ENCODE measurements at regions not wholly inside any gene's neighbourhood (a gene's known extent, or its start where the extent isn't known, plus 50 kb on each side); places are given as distances from the start of the nearest gene placed in this dataset.

GRCh38 chr2:80893711-80894110 lies 589.2 kb upstream of the LRRTM1 start:
- no peak for ATAC-seq

GRCh38 chr2:80889009-80889408 lies 584.5 kb upstream of the LRRTM1 start:
- ATAC-seq = no peak

DNA sequence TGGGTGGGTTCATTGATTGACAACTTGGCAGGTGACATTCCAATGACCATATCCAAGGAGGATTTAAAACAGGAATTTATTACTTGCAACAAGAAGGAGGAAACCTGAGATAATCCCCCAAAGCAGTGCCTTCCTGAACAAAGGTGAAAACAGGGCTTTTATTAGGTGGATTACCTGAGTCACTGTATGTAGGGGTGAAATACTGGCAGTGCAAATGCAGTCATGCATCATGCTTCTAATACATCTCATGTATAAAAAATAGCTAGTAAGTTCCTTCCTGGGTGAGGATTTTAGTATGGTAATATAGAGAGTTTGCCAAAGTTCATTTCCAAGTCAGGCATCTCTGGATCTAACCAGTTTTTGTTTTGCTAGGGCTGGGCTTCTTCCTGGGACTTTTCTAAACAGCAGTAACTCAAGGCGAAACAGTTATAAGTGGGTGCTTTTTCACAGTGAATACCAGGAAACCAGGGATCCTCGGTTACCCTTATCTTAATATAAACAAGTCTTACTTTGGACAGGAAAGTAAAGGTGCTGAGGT lies 583.4 kb upstream of the LRRTM1 start:
- peak; percentile 66 for ATAC-seq

DNA sequence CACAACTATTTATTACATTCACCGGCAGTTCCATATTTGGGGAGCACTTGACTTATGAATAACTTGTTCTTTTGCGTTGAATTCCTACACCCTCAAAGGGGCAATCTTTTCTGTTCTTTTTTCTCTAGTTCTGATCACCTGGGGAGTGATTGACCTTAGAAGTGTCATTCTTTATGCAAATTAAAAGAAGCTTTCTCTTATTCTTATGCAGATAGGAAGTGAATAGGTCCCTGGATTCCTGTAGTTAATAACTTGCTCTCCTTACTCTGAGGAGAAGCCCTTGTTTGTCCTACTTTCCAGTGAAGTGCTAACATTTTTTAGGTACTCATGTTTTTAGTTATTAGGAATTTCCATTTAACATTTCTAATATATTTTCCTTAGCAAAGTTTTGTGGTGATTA lies 569.8 kb upstream of the LRRTM1 start:
- no peak for ATAC-seq

DNA sequence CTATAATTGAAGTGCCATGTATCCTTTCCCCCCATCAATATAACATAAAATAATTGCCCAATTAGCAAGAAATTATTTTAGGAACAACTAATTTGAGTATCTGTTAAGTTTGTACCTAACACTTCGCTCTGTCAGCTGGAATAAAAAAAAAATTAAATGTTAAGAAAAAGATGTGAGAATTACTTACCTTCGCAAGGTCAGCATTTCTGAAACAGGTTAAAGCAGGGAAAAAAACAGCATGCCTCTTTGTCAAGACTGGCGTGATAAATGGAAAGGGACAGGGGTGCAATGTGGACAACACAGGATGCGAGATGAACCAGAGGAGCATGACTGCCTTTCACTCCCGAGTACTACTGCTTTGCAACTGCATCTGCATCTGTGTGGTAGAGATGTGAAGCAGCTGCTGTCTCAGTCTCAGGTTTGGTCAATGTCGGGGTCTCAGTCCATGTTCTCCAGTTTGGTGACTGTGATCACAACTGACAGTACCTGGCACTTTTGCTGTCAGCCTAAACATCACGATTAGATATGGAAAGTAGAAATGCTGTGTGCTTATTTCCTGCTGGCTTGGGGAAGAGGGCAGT lies 565.4 kb upstream of the LRRTM1 start:
- no peak for ATAC-seq

- no peak for ATAC-seq
These were observed 558.7 kb upstream of the LRRTM1 start for GRCh38 chr2:80863147-80863714.

GRCh38 chr2:80858965-80859364 lies 554.4 kb upstream of the LRRTM1 start:
- no peak for ATAC-seq

DNA sequence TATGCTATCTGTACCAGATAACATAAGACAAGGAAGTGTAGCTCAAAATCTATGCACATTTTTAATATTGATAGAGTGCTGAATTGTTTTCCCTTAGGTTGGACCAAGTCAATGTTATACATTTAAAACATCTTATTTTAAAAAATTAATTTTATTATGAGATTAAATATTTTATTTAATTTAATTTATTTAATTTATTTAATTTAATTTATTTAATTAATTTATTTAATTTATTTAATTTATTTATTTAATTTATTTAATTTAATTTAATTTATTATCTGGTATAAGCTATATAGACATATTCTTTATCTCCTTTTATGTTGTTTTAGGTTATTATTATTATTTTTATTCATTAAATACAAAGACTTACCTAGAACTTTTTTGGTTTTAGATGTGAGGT lies 551.7 kb upstream of the LRRTM1 start:
- ATAC-seq = no peak

DNA sequence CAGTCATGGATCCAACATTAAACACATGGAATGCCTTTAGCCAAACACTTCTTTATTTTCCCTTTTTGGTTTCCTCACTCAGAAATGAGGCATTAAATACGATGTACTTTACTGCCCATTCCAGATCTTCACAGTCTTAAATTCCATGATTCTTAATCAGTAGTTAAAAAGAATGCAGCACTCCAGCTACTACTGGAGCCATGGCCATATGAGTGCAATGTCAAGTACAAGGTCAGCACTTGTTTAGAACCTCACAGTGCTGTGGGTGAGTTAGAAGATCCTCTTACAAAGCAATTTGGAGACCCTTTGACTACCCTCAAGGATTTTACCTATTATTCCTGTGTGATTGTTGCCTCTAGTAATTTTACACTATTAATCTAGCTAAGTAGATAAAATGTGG lies 550.3 kb upstream of the LRRTM1 start:
- no peak for ATAC-seq

DNA sequence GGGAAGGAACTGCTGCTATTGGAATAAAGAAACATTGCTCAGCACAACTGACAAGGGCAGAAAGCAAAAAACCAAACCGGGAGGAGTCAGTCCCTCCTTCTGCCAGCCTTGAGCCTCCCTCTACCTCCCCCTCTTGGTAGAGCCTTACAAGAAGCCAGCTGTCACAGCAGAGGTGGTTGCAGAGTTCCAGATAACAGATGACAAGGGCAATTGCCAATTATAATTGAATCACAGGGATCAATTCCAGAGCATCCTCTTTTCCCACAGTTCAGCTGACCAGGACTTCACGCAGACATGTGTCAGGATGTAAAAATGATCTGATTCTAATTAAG lies 548.2 kb upstream of the LRRTM1 start:
- no peak for ATAC-seq

- no peak for ATAC-seq
These were observed 547.7 kb upstream of the LRRTM1 start for GRCh38 chr2:80852079-80852807.

DNA sequence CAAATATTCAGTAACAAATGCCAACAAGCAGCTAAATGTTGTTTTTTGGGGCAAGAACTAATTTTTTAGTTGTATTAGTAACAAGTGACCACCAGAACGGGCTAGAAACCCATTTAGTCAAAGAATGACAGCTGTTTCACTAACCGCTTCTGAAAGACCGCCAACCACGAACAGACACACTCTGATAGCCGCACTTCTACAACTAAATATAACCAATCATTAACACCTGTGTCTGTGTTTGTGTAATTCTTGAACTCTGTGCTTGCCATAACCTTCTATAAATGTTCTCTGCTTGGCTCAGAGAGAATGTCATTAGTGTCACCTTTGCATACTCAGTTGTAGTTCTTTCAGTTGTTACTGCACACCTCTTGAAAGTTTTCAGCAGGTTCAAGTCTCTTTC lies 526.3 kb upstream of the LRRTM1 start:
- no peak for ATAC-seq

DNA sequence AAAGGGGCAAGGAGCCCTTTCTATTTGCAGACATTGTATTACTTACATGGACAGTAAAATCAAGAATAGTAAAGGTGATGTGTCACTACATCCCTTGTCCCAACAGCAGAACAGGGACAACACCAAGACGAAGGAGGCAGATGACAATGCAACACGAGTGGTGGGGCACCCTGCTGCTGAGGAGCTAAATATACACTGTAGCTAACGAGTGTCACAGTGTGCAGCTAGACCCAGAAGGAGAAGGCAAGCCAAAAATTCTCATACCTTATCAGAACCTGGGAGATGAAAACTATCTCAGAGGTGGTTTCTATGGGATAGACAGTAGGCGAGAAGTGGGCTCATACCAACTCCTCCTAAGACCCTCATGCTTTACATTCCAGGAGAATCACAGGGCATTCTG lies 518.4 kb upstream of the LRRTM1 start:
- no peak for ATAC-seq

DNA sequence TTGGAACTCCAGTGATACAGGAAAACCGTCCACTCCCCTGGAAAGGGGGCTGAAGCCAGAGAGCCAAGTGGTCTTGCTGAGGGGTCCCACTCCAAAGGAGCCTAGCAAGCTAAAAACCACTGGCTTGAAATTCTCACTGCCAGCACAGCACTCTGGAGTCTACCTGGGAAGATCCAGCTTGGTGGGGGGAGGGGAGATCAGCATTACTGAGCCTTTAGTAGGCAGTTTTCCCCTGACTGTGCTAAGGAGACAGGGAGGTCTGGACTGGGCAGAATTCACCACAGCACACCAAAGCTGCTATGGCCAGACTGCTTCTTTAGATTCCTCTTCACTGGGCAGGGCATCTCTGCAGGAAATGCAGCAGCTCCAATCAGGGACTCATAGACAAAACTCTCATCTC lies 510.7 kb upstream of the LRRTM1 start:
- ATAC-seq = no peak

- ATAC-seq = no peak
These were observed 482.0 kb upstream of the LRRTM1 start for GRCh38 chr2:80786584-80786983.

DNA sequence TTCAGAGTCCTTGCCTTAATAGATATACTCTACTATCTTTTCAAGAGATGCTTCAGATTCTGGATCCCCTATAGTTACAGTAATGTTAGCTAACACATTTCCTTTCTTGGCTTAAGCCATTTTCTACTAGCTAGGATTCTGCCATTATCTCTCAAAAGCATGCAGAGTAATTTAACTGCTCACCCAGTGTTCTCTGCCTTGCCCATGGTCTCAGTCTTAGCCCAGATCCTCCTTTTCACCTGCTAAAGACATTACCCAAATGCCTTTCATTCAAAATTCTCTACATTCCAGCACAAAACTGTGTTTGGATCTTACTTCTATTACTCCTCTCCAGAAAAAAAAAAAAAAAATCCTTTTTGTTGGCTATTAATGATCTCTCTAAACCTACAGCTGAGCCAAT lies 474.2 kb upstream of the LRRTM1 start:
- ATAC-seq = no peak

GRCh38 chr2:80748592-80748991 lies 444.0 kb upstream of the LRRTM1 start:
- no peak for ATAC-seq

GRCh38 chr2:80737047-80737446 lies 432.5 kb upstream of the LRRTM1 start:
- ATAC-seq = no peak

- ATAC-seq = no peak
These were observed 420.4 kb upstream of the LRRTM1 start for GRCh38 chr2:80725001-80725400.

DNA sequence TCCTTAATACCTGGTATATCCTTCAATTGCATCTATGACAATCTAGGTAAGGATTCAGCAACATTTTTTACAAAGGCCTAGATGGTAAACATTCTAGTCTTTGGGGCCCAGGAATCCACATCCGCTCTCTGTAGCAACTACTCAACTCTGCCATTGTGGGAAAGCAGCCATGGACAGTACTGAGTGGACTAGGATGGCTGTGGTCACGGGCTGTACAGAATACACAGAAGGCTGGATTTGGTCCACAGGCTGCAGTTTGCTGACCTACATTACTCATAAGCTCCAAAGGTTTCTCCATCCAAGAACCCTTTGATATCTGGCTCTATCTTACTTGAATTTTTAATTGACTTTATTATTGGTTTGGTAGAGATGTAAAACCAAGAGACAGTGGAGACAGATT lies 418.3 kb upstream of the LRRTM1 start:
- ATAC-seq = no peak

- ATAC-seq = no peak
These were observed 415.1 kb upstream of the LRRTM1 start for GRCh38 chr2:80719607-80720006.

DNA sequence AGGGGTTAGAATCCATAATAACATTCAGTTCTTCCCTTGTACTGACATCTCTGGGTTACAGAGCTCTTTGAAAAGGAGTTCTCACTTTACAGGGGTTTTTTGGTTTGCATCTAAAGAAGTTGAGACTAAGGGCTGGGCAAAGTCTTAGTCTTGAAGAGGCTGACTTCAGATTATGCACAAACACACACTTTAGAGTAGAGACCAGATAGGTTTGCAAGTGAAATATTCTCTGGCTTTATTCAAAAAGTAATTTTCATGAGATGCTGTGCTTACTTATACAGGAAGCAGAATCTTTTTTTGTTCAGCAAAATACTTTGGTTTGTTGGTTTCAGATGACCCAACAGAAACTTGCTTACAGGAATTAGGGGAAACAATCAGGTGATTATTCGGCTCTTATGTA lies 410.9 kb upstream of the LRRTM1 start:
- ATAC-seq = no peak

DNA sequence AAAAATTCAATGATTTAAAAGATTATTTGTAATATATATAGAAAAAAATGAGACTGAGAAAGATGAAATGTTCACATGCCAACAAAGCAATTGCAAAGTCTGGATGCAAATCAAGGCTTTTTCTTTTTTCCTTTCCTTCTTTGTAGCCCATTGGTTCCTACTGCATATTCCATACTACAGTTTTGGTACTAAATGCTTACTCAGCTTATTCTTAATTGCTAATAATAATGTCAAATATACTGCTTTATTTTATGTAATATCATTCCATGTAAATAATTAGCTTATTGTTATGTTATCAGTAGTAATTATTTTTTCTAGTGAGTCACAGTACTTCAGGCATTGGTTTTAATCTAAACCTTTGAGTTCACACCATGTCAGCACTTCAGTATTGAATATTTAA lies 407.4 kb upstream of the LRRTM1 start:
- ATAC-seq = no peak

- ATAC-seq = no peak
These were observed 402.4 kb upstream of the LRRTM1 start for GRCh38 chr2:80706951-80707350.
